ENCODE measurements at regions not wholly inside any gene's neighbourhood (a gene's known extent, or its start where the extent isn't known, plus 50 kb on each side); places are given as distances from the start of the nearest gene placed in this dataset.
"Not testable (repeated sequence)": the region's sequence is repeated elsewhere in the genome, so short reads cannot be mapped to it uniquely, and the experiment has no call there.

DNA sequence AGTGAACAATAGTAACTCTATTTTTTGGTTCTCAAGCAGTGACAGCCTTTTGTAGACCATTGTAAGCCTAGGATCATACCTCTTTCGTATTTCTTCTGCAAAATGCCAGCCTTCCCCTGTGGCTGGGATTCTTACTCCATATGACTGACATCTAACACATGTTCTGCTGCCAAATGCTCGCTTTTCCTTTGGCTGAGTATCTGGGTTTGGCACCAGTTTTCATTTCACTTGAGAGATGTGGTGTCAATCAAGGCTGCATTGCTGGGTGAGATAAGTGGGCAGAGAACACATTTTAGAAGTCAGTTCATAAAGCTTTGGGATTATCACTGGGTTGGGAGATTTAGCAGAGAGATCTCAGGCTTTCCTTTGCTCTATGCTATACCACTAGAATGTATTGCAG lies 514.7 kb upstream of the SGO1 start:
- DNase-seq, result peak; percentile 38

- no peak for DNase-seq
Observed at GRCh38 chr3:20698896-20699295, 512.9 kb upstream of the SGO1 start.

- DNase-seq, result no peak
Observed at GRCh38 chr3:20696388-20697150, 510.6 kb upstream of the SGO1 start.

- DNase-seq, result no peak
Observed at GRCh38 chr3:20692675-20693074, 506.7 kb upstream of the SGO1 start.

DNA sequence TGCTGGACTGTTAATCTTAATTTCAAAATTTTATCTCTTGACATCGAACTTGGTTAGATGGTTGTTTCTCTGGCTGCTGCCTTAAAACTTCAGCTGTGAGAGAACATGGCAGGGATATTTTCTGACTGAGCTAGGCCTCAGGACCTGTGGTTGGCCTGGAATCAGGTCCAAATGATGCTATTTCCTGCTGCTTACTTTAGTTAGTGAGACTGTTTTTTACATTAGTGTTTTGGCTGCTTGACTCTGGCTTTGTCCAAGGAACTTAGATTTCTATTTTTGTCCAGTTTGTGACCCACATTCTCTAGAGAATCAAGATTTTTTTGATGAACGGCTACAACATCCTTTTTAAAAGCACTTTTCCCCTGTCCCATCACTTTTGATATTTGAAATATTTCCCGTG lies 497.9 kb upstream of the SGO1 start:
- DNase-seq, result no peak

DNA sequence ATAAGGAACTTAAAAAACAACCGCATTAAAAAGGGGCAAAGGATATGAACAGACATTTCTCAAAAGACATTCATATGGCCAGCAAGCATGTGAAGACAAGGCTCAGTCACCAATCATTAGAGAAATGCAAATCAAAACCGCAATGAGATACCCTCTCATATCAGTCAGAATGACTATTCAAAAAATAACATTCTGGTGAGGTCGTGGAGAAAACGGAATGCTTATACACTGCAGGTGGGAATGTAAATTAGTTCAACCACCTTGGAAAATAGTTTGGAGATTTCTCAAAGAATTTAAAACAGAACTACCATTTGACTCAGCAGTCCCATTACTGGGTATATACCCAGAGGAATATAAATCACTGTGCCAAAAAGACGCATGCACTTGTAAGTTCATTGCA lies 496.6 kb upstream of the SGO1 start:
- no peak for DNase-seq

DNA sequence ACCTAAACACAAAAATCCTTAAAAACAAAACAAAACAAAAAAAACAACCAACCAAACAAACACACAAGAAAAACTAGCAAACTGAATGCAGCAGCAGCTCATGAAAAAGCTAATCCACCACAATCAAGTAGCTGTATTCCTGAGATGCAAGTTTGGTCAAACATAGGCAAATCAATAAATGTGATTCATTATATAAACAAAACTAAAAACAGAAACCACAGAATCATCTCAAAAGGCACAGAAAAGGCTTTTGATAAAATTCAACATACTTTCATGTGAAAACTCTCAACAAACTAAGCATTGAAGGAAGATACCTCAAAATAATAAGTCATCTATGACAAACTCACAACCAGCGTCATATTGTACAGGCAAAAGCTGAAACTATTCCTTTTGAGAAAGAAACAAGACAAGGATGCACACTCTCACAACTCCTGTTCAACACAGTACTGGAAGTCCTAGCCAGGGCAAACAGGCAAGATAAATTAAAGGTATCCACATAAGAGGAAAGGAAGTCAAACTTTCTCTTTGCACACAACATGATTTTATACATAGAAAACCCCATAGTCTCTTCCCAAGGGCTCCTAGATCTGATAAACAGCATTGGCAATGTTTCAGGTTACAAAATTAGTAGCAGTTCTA lies 495.1 kb upstream of the SGO1 start:
- DNase-seq, result no peak

GRCh38 chr3:20673866-20674265 lies 487.9 kb upstream of the SGO1 start:
- DNase-seq, result no peak

- peak; percentile 72 for DNase-seq
Observed at GRCh38 chr3:20669675-20670074, 483.7 kb upstream of the SGO1 start.

- DNase-seq, result peak; percentile 53
Observed at GRCh38 chr3:20669184-20669583, 483.2 kb upstream of the SGO1 start.

GRCh38 chr3:20668411-20668810 lies 482.4 kb upstream of the SGO1 start:
- no peak for DNase-seq

DNA sequence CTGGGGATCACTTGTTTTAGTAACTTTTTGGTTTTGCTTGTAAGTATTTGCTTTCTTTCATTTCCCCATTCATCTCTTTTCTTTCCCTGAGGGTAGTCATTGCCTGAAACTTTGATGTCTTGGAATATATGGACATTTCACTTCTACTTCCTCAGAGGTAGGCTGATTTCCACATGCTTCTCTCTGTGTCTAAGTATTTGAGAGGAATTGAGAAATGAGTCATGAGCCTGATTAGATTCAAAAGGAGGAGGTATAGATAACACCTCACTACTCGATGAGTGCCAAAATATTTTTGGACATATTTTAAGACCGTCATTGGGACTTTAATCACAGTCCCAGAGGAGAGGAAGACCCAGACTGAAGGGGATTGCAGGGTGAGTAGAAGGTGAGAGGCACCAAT lies 480.1 kb upstream of the SGO1 start:
- no peak for DNase-seq

- no peak for DNase-seq
Observed at GRCh38 chr3:20658491-20658890, 472.5 kb upstream of the SGO1 start.

GRCh38 chr3:20657560-20657959 lies 471.6 kb upstream of the SGO1 start:
- DNase-seq, result no peak

DNA sequence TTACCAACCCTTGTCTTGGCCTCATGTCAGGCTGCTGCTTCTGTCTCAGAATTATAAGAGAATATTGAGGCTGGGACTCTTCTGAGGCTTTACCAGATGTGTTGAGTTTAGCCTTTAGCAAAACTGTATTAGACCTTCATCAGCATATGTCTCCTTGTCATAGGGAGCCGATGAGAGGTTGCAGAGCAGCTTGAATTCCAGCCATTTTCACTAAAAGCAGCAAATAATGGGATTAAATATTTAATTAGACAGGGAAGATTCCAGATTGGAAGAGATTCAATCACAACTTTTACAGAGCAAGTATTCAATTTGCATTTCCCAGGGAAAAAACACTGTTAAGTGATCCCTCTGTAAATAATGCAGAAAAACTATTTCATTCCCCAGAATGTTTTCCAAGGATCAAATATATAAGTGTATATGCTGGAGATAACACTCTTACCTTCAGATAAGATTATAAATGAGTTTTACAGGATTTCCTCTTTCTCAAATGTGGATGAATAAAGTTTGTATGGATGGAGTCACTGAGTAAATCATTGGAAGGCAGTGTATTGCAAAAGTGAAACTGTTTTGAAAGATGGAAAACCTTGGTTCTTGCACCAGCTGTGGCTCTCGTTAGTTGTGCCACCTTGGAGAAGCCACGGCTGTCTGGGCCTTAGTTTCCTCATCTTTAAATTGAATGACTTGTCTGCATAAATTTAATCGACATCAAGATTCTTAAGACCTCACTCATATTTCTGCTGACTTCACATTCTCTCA lies 466.4 kb upstream of the SGO1 start:
- no peak for DNase-seq

DNA sequence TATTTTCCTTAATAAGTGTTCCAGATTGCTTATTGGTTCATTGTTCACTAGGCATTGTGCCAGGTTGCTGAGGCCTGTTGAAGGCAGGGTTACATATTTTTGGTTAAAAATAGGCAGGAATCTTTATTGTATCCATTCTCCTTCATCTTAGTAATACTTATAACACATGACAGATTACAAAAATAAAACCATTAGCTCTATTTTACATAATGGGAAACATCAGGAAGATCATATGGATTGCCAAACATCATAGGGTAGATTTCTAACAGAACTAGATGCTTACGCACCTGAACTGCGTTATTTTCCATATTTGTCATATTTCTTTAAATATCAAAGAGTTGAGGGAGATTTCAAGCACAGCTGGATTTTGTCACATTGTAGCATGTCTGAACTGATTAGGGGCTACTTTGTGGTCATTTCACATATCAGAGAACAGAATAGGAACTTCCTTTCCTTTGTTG lies 462.9 kb upstream of the SGO1 start:
- no peak for DNase-seq

GRCh38 chr3:20648294-20648693 lies 462.3 kb upstream of the SGO1 start:
- no peak for DNase-seq

GRCh38 chr3:20646425-20646824 lies 460.4 kb upstream of the SGO1 start:
- no peak for DNase-seq

GRCh38 chr3:20645340-20645739 lies 459.3 kb upstream of the SGO1 start:
- no peak for DNase-seq

DNA sequence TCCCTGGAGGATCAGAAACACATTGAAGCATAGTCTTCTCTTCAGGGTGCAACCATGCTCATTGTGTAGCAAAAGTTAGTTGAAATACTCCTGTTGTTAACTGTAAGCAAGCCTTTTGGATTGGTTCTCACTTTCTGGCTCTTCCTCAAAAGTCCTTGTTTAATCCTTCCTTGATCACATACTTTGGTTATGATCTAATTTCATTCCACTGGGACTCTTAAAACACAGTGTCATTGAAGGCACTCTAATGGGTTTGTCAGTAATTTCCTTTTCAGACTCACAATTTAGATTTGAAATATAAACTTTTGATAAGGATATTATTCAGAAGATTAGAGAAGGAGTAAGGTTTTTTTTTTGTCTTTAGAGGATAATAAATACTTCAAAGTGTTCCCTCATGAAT lies 451.7 kb upstream of the SGO1 start:
- DNase-seq, result no peak

DNA sequence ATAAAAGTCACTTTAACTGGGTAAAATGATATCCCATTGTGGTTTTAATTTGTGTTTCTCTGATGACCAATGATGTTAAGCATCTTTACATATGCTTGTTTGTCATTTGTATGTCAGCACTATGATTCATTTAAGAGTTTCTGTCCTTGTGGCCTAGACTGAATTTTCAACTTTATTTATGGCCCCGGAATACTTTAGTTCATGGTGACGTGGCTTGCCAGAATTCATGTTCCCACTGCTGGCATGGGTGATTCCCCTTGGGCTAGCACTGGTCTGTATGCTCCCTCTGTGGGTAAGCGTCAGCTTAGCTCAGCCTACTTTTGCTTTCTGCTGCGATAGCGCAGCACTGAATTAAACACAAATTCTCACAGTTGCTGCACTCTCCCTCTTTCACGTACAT lies 436.3 kb upstream of the SGO1 start:
- DNase-seq, result no peak

GRCh38 chr3:20618621-20619020 lies 432.6 kb upstream of the SGO1 start:
- not testable (repeated sequence) for DNase-seq

GRCh38 chr3:20618181-20618580 lies 432.2 kb upstream of the SGO1 start:
- DNase-seq, result not testable (repeated sequence)

DNA sequence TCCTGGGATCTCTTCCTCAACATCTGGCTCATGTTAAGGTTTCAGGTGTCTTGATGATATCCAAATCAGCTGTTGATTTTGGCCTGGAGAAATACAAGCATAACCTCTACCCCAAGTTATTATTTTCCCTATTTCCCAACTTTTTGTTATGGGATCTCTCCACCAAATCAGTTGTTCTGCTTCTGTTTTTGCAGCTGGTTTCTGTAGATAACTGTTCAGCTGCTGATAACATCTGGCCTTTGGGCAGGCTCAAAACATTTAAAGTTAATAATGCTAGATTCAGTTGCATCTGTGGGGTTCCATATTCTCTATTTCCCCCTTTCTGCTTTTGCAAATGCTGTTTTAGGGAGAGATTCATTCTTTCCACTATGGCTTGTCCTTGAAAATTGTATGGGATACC lies 430.0 kb upstream of the SGO1 start:
- DNase-seq, result not testable (repeated sequence)
